Astrocyte (in vitro differentiated cells and primary cell): ENCODE measurements at regions not wholly inside any gene's neighbourhood (a gene's known extent, or its start where the extent isn't known, plus 50 kb on each side); places are given as distances from the start of the nearest gene placed in this dataset.
"Not testable (repeated sequence)": the region's sequence is repeated elsewhere in the genome, so short reads cannot be mapped to it uniquely, and the experiment has no call there.

Source experiments
- DNase-seq: peaks from one replicate; pipeline ENCODE4 v3.0.0-alpha.2; 2010; ENCODE audit warnings: low read depth
- FAIRE-seq: peaks from 2 replicates; lab custom pipeline; 2011; peaks lifted over from hg19 to GRCh38; lab: Jason Lieb, UNC
- H2AFZ ChIP-seq: 2 replicates; pipeline ENCODE4 v1.6.0; 2012; ENCODE audit warnings: low read depth, low read length, inconsistent platforms
- H3K27ac ChIP-seq: 2 replicates; pipeline ENCODE4 v1.5.1; 2011; ENCODE audit warnings: low read depth, low read length, inconsistent platforms
- H3K27me3 ChIP-seq: 2 replicates; pipeline ENCODE4 v1.6.0; 2011; ENCODE audit warnings: low read length, inconsistent platforms; ENCODE audit not compliant: insufficient read depth
- H3K36me3 ChIP-seq: 2 replicates; pipeline ENCODE4 v1.5.1; 2011; ENCODE audit warnings: low read length, inconsistent platforms; ENCODE audit not compliant: insufficient read depth
- H3K4me1 ChIP-seq: 2 replicates; pipeline ENCODE4 v1.5.1; 2011; ENCODE audit warnings: low read length, inconsistent platforms; ENCODE audit not compliant: insufficient read depth
- H3K4me2 ChIP-seq: 2 replicates; pipeline ENCODE4 v1.6.0; 2012; ENCODE audit warnings: low read length, inconsistent platforms
- H3K4me3 ChIP-seq: 2 replicates; pipeline ENCODE4 v1.5.1; 2011; ENCODE audit warnings: low read depth, mild to moderate bottlenecking, low read length, inconsistent platforms; ENCODE audit not compliant: insufficient read depth
- H3K79me2 ChIP-seq: 2 replicates; pipeline ENCODE4 v1.6.0; 2012; ENCODE audit warnings: mild to moderate bottlenecking, low read length, inconsistent platforms; ENCODE audit not compliant: insufficient read depth
- H3K9ac ChIP-seq: 2 replicates; pipeline ENCODE4 v1.6.0; 2012; ENCODE audit warnings: mild to moderate bottlenecking, low read length, inconsistent platforms
- H3K9me3 ChIP-seq: 2 replicates; pipeline ENCODE4 v1.5.1; 2012; ENCODE audit warnings: low read depth, mild to moderate bottlenecking, low read length, inconsistent platforms; ENCODE audit not compliant: insufficient read depth
- H4K20me1 ChIP-seq: 2 replicates; pipeline ENCODE4 v1.6.0; 2012; ENCODE audit warnings: low read length, inconsistent platforms; ENCODE audit not compliant: insufficient read depth
- H3K27ac Mint-ChIP-seq: one replicate; pipeline ENCODE4 v1.8.0; 2021; ENCODE audit warnings: mild to moderate bottlenecking, mixed read lengths; ENCODE audit not compliant: unreplicated experiment
- H3K27me3 Mint-ChIP-seq: one replicate; pipeline ENCODE4 v1.8.0; 2021; ENCODE audit warnings: low read depth, mixed read lengths; ENCODE audit not compliant: unreplicated experiment
- H3K36me3 Mint-ChIP-seq: one replicate; pipeline ENCODE4 v1.8.0; 2021; ENCODE audit warnings: low read depth, mixed read lengths; ENCODE audit not compliant: unreplicated experiment
- H3K4me1 Mint-ChIP-seq: one replicate; pipeline ENCODE4 v1.8.0; 2021; ENCODE audit warnings: low read depth, mixed read lengths; ENCODE audit not compliant: unreplicated experiment
- H3K4me3 Mint-ChIP-seq: one replicate; pipeline ENCODE4 v1.8.0; 2021; ENCODE audit warnings: mild to moderate bottlenecking, moderate library complexity, mixed read lengths; ENCODE audit not compliant: unreplicated experiment
- H3K9me3 Mint-ChIP-seq: one replicate; pipeline ENCODE4 v1.8.0; 2021; ENCODE audit warnings: mild to moderate bottlenecking, mixed read lengths; ENCODE audit not compliant: unreplicated experiment
- CTCF ChIP-seq: IDR thresholded peaks from 2 replicates; pipeline ENCODE4 v1.5.1; 2011; ENCODE audit warnings: low read depth, mild to moderate bottlenecking, inconsistent platforms, low read length, moderate library complexity; ENCODE audit not compliant: insufficient read depth
- EZH2 ChIP-seq: IDR thresholded peaks from 2 replicates; pipeline ENCODE4 v1.6.1; 2012; ENCODE audit warnings: mild to moderate bottlenecking, low read length, inconsistent platforms; ENCODE audit not compliant: insufficient read depth

DNA sequence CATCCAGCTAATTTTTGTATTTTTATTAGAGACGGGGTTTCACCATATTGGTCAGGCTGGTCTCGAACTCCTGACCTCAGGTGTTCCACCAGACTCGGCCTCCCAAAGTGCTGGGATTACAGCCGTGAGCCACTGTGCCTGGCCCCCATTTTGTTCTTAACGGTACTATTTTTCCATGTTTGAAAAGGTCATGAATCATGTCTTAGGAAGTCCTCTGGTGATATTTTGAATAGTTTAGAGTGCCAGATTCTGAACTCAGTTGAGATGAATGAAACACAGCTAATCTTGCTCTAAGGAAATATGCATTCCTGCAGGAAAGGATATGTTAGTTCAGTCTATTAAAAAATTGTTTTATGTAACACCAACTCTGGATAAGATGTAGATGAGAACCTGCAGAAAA lies 62.6 kb upstream of the ATP2B4 start:
- Histone ChIP-seq H2AFZ (no peak overlapping the region), H3K27ac (no peak overlapping the region), H3K4me2 (no peak overlapping the region), H3K9ac (no peak overlapping the region), H3K4me3 (no peak overlapping the region), H3K36me3 (no peaks in the 10 kb centered on the region), H3K27me3 (no peaks in the 10 kb centered on the region), H4K20me1 (no peaks in the 10 kb centered on the region), H3K4me1 (peaks cover 11% of the 10 kb centered on the region), H3K79me2 (no peaks in the 10 kb centered on the region), H3K9me3 (no peaks in the 10 kb centered on the region)
- DNase-seq (peak; percentile 61), FAIRE-seq (peak; percentile 17)
- TF ChIP-seq EZH2 (no peak), CTCF (no peak)
- H3K27me3 Mint-ChIP-seq: peaks cover 10% of the 10 kb centered on the region
- no peaks in the 10 kb centered on the region for H3K36me3 Mint-ChIP-seq
- H3K4me1 Mint-ChIP-seq: peaks cover 10% of the 10 kb centered on the region
- H3K27ac Mint-ChIP-seq: no peak overlapping the region
- no peak overlapping the region for H3K4me3 Mint-ChIP-seq
- no peaks in the 10 kb centered on the region for H3K9me3 Mint-ChIP-seq

DNA sequence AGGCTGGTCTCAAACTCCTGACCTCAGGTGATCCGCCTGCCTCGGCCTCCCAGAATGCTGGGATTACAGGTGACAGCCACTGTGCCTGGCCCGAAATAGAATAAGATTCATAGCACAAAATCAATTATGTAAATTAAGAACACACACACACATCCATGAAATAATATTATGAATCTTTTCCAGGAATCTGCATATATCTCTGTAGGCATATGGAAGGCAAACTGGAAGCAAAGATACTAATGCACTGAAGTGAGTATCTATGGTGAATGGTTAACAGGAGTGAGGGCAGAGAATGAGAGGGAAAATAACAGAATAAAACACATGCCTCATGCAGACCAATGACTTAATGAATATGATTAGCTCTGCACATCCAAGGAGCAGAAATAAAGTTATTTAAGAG lies 61.6 kb upstream of the ATP2B4 start:
- H3K36me3 Mint-ChIP-seq: no peaks in the 10 kb centered on the region
- H3K9me3 Mint-ChIP-seq: peaks cover 3% of the 10 kb centered on the region
- H3K4me3 Mint-ChIP-seq: no peak overlapping the region
- H3K27ac ChIP-seq: no peak overlapping the region
- FAIRE-seq: no peak
- no peaks in the 10 kb centered on the region for H4K20me1 ChIP-seq
- H3K27me3 ChIP-seq: no peaks in the 10 kb centered on the region
- no peaks in the 10 kb centered on the region for H3K79me2 ChIP-seq
- H3K4me2 ChIP-seq: no peak overlapping the region
- TF ChIP-seq EZH2 (no peak), CTCF (no peak)
- no peak overlapping the region for H3K4me3 ChIP-seq
- H3K9me3 ChIP-seq: no peaks in the 10 kb centered on the region
- H3K27me3 Mint-ChIP-seq: peaks cover 10% of the 10 kb centered on the region
- DNase-seq: no peak
- no peak overlapping the region for H3K9ac ChIP-seq
- H3K36me3 ChIP-seq: no peaks in the 10 kb centered on the region
- H2AFZ ChIP-seq: no peak overlapping the region
- peaks cover 10% of the 10 kb centered on the region for H3K4me1 ChIP-seq
- H3K27ac Mint-ChIP-seq: no peak overlapping the region
- peaks cover 10% of the 10 kb centered on the region for H3K4me1 Mint-ChIP-seq

DNA sequence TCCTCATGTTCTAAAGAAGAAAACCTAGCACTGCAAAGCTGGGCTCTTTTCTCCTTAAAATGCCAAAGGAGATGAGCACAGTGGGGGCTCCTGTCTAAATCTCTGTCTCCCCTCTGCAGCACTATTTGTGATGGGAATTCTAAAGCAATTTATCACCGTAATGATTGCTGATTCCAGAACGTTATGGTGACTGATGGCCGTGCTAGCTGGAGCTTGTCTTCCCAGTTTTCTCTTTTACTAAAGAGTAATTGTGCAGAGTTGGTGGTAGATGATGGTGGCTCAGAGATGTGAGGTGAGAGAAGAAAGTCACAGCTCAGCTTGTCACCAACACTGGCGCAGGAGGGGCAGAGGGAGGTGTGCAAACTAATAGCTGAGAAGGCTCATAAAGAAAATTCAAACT lies 60.7 kb upstream of the ATP2B4 start:
- Histone ChIP-seq H3K4me2 (no peak overlapping the region), H3K9ac (no peak overlapping the region), H3K36me3 (no peaks in the 10 kb centered on the region), H3K27me3 (no peaks in the 10 kb centered on the region), H4K20me1 (no peaks in the 10 kb centered on the region), H3K4me3 (no peak overlapping the region), H3K79me2 (no peaks in the 10 kb centered on the region), H3K27ac (no peak overlapping the region), H3K9me3 (no peaks in the 10 kb centered on the region), H3K4me1 (peaks cover 15% of the 10 kb centered on the region), H2AFZ (no peak overlapping the region)
- no peak overlapping the region for H3K27ac Mint-ChIP-seq
- H3K4me1 Mint-ChIP-seq: peaks cover 16% of the 10 kb centered on the region
- peaks cover 10% of the 10 kb centered on the region for H3K27me3 Mint-ChIP-seq
- H3K36me3 Mint-ChIP-seq: no peaks in the 10 kb centered on the region
- DNase-seq: no peak
- no peak for FAIRE-seq
- TF ChIP-seq CTCF (no peak), EZH2 (no peak)
- H3K9me3 Mint-ChIP-seq: peaks cover 3% of the 10 kb centered on the region
- no peak overlapping the region for H3K4me3 Mint-ChIP-seq

- H3K27me3 Mint-ChIP-seq: peaks cover 10% of the 10 kb centered on the region
- peaks cover 15% of the 10 kb centered on the region for H3K4me1 ChIP-seq
- not testable (repeated sequence) for H3K4me3 Mint-ChIP-seq, H3K36me3 ChIP-seq, H3K4me3 ChIP-seq, H3K9me3 ChIP-seq, H3K36me3 Mint-ChIP-seq, H3K9me3 Mint-ChIP-seq, H3K79me2 ChIP-seq, H4K20me1 ChIP-seq, DNase-seq, H3K27me3 ChIP-seq, FAIRE-seq, H3K4me2 ChIP-seq, H3K27ac Mint-ChIP-seq, H2AFZ ChIP-seq, H3K27ac ChIP-seq, H3K9ac ChIP-seq
- peaks cover 21% of the 10 kb centered on the region for H3K4me1 Mint-ChIP-seq
Observed at GRCh38 chr1:203566966-203567365, 59.7 kb upstream of the ATP2B4 start.
